HG02970 (cell line): ENCODE measurements at regions not wholly inside any gene's neighbourhood (a gene's known extent, or its start where the extent isn't known, plus 50 kb on each side); places are given as distances from the start of the nearest gene placed in this dataset.

Experiments
- ATAC-seq: cut with Tn5 transposase; IDR thresholded peaks from one replicate; pipeline ENCODE4 v1.9.1; 2021; ENCODE audit warnings: mild to moderate bottlenecking, moderate library complexity, moderate number of reproducible peaks; ENCODE audit not compliant: unreplicated experiment, low FRiP score

GRCh38 chr10:90306187-90306586 is 551.7 kb downstream of the HTR7 start:
- ATAC-seq: no peak

- ATAC-seq: no peak
Measured at GRCh38 chr10:90308223-90308622, 549.6 kb downstream of the HTR7 start.

DNA sequence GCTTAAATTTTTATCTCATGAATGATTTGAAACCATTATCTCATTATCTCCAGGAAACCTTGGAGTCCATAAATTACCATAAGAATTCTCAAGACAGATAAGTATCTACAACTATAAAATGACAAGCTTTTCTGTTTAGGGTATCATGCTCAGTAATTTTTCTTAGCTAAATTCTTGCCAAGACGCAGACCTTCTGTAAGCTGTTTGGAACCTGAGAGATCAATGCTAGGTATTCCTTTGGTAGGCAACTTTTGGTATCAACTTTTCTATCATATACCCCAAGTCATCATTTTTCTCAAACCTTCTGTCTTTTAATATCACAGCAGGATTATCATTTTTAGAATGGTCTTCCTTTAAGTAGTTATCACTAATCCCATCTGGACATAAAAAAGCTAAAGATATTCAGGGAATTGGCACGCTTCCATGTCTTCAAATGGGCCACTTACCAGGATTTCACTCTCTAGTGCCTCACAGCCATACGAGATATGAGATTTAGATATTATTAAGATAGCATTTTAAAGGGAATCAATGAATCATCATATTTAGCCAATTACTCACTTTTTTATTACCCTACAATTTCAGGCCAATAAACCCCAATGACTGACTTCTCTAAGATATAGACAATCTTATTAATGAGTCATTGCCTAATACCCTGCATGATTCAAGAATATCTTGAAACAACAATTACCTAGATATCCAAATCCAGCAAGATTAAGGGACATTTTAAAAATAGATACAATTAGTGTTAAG is 544.1 kb downstream of the HTR7 start:
- no peak for ATAC-seq

DNA sequence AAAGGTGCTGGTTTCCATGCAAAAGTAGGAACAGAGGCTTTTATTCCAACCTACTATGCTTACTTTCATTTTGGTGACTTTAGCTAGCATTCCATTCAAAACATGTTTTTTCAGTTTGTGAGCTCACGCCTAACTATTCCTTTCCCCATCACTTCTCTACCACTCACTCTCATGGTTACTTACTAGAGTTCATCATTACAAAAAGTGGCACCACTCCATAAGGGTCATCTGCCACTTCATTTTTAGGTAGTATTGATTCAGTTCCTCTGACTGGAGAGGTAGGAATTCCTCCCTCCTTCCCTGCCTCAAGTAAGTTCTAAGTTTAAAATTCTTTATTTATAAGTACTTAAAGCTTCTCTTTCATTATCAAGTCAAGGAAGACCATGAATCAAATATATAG is 543.1 kb downstream of the HTR7 start:
- ATAC-seq: no peak

- ATAC-seq: no peak
Measured at GRCh38 chr10:90317172-90317571, 540.7 kb downstream of the HTR7 start.

- no peak for ATAC-seq
Measured at GRCh38 chr10:90318659-90319058, 539.2 kb downstream of the HTR7 start.

DNA sequence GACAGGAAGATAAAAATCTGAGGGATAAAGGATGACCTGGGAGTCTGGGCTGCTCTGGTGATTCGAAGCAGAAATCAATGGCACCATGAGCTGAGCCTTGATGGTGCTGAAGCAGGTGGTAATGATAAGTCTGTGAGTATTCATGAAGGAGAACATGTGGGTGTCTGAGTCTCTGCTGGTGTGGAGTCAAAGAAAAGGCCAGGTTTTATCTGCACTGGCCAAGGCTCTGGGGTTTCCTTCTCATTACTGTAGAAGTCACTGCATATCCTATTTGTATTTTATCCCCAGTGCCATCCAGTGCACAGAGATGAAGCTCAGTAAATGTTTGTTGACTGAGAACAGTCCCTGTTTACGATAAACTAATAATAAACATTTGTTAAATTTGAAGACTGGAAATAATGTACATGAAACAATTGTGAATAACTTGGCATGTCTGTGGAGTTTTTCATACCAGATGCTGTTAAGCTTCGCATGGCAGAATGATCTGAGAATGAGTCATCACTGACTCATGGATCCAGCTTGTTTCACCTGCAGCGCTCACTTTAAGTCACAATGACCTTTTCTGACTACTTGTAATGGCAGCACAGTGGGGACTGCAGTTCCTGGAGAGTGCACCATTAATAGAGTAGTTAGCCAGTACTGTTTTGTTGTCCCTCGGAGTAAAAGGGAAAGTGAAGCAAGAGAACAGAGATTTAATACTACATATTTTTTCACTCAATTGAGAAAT is 538.5 kb downstream of the HTR7 start:
- ATAC-seq: peak; percentile 82

- no peak for ATAC-seq
Measured at GRCh38 chr10:90321132-90321816, 536.6 kb downstream of the HTR7 start.

DNA sequence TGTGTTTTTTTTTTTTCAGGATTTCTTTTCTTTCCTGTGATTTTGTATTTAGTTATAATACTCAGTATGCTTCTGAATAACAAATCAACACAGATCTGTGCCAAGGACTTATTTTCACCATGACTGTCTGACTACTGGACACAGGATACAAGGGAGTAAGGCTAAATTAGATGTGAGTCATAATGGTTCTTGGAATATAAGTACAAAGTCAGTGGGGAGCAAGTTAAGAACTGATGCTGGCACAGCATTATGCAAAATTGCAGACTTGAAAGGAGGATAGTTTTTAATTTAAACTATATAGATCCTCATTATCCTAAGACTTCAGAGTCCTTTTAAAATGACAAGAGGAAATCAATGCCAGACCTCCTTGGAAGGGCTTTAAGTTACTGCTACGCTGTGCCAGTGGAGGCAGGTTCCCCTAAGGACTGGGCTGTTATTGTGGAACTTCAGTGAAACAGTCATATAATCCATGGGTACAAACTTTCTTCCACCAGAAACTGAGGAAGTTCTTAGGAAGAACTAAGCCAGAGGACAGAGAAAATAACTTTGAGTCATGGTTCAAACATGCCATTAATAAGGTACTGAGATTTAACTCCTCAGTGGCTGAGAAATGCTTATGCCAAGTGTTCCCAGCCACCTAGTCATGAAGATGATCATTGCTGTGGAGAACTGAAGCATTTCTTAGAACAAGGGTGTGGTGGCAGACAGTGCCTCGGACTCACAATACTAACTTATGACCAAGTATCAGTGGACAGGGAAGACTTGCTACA is 531.2 kb downstream of the HTR7 start:
- no peak for ATAC-seq

DNA sequence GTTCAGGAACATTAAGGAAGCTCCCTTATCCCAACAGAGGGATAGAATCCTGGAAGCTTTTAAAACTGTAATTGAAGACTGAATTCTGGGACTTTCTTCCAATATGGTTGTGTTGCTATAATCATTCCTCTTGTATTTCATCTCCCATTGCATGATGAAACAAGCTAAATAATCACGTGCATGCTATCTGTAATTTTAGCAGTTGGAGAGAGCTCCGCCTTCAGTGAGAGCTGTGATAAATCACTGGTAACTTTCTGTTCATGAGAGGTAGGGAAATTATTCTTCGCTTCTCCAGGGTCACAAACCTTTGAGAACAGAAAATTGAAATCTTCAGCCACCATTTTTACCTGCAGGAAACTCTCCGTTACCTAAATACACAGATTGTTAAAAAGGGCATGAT is 530.2 kb downstream of the HTR7 start:
- ATAC-seq: no peak

- ATAC-seq: no peak
Measured at GRCh38 chr10:90328459-90328858, 529.4 kb downstream of the HTR7 start.

GRCh38 chr10:90328896-90329295 is 528.9 kb downstream of the HTR7 start:
- no peak for ATAC-seq

GRCh38 chr10:90337316-90337715 is 520.5 kb downstream of the HTR7 start:
- ATAC-seq: no peak

DNA sequence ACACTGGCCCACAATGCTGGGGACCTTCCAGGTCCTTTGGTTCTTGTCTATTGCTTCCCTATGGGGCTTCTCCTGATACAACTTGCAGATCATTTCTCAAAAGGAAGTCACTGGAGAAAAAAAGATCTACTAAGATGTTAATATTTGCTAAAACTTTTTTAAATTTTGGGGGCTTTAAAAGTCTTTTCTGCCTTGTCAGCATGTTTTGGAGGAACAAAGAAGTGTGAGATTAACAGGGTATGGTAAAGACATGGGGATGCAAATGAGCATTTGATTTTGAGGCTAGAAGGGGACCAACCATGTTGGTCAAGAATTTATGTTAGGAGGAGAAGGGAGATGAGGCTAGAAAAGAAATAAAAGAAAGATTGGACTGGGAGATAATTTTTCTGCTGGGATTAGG is 515.4 kb downstream of the HTR7 start:
- ATAC-seq: no peak

DNA sequence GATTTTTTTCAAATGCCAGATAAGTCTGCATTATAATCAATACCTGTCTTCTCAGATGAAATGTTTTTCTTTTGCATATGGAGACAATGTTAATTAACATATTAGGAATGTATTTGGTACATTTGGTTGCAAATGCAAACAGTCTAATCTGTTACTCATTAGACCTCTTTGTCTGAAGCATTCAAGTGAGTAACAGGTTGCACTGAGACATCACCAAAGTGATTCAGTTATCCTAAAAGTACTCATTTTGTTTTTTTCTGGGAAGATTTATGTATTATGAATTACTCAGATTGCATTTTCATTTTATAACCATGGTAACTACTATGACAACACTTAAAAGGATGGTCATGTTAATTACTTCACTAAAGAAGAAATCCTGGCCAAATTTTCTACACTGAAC is 513.6 kb downstream of the HTR7 start:
- no peak for ATAC-seq

- ATAC-seq: no peak
Measured at GRCh38 chr10:90347239-90347638, 510.6 kb downstream of the HTR7 start.

GRCh38 chr10:90350122-90350521 is 507.7 kb downstream of the HTR7 start:
- ATAC-seq: no peak

DNA sequence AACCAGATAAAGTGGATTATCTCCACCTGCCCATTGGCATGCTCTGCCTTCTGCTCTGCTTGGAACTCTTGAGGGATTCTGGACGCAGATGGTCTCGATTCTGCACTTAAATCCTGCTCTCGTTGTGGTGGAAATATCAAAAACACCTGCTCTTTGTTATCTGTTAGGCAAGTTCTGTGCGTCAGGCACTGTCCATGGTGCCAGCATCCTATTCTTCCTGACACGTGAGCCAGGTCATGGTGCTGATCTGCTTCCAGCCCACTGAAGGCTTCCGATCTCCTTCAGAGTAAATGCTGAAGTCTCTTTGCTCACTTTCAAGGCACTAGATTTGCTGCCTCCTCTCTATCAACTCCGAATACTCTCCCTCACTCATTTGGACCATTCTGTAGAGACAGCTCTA is 505.6 kb downstream of the HTR7 start:
- ATAC-seq: no peak

DNA sequence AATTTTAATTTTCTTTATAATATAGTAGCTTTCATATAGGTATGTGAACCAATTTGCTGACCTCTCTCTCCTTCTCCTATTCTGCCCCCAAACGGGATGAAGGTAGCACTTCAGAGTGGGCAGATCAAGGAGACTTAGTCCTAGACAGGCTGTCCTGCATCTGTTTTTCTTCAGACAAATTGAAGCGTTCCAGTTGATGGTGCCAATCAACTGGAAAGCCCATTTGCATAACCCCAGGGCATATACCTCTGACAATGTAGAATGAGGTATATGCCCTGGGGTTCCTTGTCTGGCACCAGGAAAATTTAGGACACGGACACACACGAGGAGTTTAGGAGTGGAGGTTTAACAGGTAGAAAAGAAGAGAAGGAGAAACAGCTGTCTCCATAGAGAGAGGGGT is 502.9 kb downstream of the HTR7 start:
- no peak for ATAC-seq

DNA sequence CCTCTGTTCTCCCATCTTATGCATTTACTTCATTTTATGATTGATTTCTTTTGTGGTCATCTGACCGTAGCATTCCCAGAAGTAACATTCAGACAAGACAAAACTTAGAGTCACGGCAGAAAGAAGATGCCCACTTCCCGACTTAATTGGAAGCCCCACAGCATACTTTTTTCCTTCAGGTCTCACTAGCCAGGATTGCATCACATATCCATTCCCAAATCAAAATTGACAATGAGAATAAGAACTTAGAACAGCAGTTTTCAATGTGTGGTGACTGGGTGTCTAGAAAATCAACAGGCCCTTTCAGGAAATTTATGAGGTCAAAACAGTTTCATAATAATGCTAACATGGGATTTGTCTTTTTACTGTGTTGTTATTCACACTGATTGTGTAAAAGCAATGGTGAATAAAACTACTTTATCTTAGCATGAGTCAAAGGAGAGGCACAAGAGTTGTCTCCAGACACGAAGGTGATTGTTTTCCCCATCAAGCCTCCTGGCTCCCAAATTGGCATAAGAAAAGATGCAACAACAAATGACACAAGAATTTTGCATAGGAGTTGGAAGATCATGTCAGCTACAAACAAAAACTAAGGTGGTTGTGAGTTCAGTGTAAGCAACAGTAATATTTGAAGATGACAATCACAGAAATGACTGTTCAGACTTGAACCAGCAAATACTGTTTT is 493.9 kb downstream of the HTR7 start:
- ATAC-seq: no peak
